ENCODE measurements at regions not wholly inside any gene's neighbourhood (a gene's known extent, or its start where the extent isn't known, plus 50 kb on each side); places are given as distances from the start of the nearest gene placed in this dataset.
"Not testable (repeated sequence)": the region's sequence is repeated elsewhere in the genome, so short reads cannot be mapped to it uniquely, and the experiment has no call there.

- no peak for DNase-seq (ENCODE audit: low spot score)
Observed at GRCh38 chr3:175956964-175957363, 1097.8 kb downstream of the NAALADL2 start.

GRCh38 chr3:175951047-175951694 is 1092.0 kb downstream of the NAALADL2 start:
- DNase-seq (ENCODE audit: low spot score): no peak

GRCh38 chr3:175948041-175948440 is 1088.9 kb downstream of the NAALADL2 start:
- no peak for DNase-seq (ENCODE audit: low spot score)

DNA sequence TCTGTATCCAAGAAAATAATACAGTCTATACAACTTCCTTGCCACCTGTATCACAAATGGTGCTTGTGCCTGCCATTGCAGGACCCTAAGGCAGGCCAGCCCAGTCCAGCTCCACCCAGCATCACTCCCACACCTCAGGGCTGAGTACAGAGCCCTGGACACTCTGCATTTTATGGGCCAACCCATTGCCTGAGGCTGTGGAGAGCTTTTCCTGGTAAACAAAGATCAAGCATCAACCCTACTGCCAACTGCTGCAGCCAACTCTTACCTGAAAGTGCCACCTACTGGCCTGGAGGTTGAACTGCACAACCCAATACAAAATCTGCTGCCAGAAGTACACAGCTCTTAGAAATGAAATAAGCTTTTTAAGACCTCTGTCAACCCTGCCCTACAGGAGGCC is 1082.2 kb downstream of the NAALADL2 start:
- peak; percentile 20 for DNase-seq (ENCODE audit: low spot score)

DNA sequence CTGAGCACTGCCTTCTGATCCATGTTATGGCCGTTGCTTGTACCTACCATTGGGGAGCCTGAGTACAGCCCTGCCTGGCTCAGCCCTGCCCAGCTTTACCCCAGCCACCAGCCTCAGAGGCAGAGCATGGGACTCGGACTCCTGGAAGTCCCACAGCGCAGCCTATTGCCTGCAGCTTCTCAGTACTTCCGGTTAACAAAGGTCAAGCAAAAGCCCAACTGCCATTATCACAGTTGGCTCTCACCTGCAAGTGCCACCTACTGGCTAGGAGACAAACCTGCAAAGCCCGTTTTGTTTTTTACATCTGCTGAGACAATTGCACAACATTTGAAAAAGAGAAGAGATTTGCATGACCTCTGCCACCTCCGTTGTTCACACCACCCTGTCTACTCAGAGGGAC is 1081.7 kb downstream of the NAALADL2 start:
- peak; percentile 62 for DNase-seq (ENCODE audit: low spot score)

DNA sequence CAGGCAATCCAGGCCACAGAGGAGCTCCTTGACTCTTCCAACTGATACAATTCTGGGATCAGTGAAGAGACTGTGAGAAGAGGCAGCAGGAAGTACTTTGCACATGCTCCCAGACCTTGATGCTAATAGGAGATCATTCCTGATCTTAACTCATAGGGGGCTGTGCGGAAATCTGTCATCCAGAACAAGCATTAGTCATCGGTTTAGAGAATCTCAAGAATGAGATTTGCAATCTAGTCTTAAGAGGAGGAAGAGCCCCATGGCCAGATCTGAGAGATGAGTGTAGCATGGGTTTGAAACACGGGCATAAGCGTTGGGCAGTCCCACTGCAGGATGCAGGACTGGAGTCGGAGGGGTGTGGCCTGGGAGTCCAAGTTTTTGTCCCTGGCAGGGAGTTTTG is 1081.1 kb downstream of the NAALADL2 start:
- no peak for DNase-seq (ENCODE audit: low spot score)

DNA sequence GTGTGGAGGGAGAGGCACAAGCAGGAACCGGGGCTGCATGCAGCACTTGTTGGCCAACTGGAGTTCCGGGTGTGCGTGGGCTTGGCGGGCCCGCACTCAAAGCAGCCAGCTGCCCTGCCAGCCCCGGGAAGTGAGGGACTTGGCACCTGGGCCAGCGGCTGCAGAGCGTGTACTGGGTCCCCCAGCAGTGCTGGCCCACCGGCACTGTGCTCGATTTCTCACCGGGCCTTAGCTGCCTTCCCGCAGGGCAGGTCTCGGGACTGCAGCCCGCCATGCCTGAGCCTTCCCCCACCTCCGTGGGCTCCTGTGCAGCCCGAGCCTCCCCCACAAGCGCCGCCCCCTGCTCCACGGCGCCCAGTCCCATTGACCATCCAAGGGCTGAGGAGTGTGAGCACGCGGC is 1078.2 kb downstream of the NAALADL2 start:
- not testable (repeated sequence) for DNase-seq (ENCODE audit: low spot score)

GRCh38 chr3:175932586-175932985 is 1073.5 kb downstream of the NAALADL2 start:
- DNase-seq (ENCODE audit: low spot score): no peak

GRCh38 chr3:175919133-175919532 is 1060.0 kb downstream of the NAALADL2 start:
- no peak for DNase-seq (ENCODE audit: low spot score)

DNA sequence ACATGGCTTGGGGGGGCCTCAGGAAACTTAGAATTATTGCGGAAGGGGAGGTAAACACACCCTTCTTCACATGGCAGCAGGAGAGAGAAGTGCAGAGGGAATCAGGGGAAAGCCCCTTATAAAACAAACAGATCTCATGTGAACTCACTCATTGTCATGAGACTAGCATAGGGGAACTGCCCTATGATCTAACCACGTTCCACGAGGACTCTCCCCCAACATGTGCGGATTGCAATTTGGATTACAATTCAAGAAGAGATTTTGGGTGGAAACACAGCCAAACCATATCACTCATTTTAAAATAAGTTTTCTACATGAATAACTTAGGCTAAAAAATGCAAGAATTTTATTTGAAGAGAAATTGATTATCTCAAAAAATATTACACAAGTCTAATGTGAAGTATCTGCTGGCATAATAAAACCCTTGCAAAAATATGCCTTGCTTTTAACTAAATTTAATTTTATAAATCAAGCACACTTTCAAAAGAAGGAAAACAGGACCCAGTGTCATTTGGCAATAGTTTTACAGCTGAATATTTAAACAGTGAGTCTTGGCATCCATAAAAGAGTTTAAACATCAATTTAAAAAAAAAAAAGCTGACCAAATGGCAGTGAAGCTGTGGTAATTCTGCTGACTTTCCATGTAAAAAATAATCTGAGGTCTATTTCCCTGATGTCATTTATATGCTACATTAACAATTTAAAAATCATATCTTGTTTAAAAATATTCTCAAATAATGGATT is 1057.2 kb downstream of the NAALADL2 start:
- DNase-seq (ENCODE audit: low spot score): no peak

GRCh38 chr3:175914785-175915184 is 1055.7 kb downstream of the NAALADL2 start:
- DNase-seq (ENCODE audit: low spot score): no peak

DNA sequence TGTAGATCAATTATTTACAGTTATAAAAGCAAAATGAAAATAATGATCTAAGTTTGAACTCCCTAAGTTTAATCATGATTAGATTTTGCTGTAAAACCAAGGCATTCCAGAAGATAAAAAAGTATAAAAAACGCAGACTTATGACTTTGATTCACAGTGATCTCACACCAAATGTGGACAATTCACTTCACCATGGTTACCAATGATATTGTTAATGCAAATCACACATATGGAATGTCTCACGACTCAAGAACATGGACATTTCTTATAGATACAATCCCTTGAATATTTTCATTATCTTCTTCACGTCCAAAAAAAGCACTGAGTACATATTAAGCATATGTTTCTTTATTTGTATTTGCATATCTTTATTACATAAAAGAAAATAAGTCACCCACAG is 1054.2 kb downstream of the NAALADL2 start:
- no peak for DNase-seq (ENCODE audit: low spot score)

- DNase-seq (ENCODE audit: low spot score): no peak
Observed at GRCh38 chr3:175911937-175912336, 1052.8 kb downstream of the NAALADL2 start.

DNA sequence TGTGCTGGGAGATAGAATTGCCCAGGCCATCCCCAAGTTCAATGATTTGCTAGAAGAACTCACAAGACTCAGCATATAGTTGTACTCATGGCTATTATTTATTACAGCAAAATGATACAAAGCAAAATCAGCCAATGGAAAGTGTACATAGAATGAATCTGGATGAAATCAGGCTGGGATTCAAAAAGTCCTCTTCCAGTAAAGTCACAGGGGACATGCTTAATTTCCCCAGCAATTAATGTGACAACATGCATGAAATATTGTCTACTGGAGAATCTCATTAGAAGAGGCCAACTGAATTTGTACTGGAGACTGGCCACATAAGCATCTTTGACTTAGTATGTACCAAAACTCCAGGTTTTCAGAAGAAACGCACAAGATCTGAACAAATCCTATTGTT is 1043.1 kb downstream of the NAALADL2 start:
- DNase-seq (ENCODE audit: low spot score): no peak

DNA sequence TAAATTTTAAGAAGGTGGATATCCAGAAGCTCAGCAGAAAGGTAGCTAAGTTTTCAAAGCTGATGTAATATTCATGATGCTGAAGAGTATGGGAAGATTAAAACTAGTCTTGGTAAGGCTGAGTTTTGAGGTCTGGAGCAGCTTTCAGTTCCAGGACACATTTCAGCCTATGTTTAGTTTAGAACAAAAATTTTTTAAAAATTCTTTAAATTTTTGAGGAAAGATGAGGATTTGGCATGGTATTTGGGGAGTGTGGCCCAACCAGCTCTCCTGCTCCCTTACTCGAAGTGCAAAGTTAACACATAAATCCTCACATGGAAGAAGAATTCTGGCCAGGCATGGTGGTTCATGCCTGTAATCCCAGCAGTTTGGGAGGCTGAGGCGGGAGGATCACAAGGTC is 1039.1 kb downstream of the NAALADL2 start:
- no peak for DNase-seq (ENCODE audit: low spot score)

DNA sequence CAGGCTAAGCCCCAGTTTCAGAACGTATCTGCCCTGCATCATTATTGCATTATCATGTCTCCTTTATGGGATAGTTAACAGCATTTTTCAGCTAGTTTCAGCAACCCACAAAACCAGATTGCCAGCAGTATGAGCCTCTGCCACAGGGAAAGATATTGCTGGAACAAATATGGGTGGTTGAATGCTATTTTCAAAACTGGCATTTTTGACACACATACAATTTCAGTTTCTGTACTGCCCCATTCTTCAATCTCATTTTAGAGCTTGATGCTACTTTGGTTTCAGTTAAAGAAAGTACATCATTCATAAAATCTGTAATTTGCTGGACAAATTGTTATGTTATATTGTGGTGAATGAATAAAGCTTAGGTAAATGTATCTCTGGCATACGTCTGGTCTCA is 1037.5 kb downstream of the NAALADL2 start:
- no peak for DNase-seq (ENCODE audit: low spot score)

DNA sequence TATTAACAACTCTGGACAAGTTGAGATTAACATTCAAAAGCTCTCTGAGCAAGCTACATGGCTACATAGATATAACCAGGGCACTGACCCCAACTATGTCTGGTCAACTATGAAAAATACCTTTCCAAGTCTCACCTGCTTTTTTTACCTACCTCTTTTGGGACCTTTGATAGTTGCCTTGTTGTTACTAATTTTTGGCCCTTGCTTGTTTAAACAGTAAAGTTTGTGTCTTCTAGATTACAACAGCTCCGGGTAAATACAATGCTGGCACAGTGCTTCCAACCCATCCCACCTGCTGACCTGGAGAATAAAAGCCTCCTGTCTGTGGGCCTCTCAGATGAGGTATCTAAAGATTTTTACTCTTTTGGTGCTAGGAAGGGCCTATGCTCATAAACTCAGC is 1036.6 kb downstream of the NAALADL2 start:
- no peak for DNase-seq (ENCODE audit: low spot score)

DNA sequence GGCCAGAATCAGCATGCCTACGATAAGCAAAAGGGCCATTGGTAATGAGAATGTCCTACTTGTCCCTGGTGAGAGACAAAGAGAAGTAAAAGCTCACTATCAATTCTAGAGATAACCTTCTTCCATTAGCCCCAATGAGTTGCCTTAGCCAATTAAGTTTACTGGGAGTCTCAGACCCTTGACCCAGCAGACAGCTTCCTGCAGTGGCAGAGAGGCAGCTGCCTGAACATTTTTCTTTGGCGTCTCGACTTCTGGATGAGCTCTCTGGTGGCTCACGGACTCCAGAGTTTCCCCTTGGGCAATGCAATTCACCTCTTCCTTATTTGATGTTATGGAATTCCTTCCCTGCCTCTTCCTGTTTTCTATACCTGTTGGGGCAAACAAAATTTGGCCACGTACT is 1034.4 kb downstream of the NAALADL2 start:
- DNase-seq (ENCODE audit: low spot score): no peak

GRCh38 chr3:175890066-175890465 is 1030.9 kb downstream of the NAALADL2 start:
- DNase-seq (ENCODE audit: low spot score): no peak

DNA sequence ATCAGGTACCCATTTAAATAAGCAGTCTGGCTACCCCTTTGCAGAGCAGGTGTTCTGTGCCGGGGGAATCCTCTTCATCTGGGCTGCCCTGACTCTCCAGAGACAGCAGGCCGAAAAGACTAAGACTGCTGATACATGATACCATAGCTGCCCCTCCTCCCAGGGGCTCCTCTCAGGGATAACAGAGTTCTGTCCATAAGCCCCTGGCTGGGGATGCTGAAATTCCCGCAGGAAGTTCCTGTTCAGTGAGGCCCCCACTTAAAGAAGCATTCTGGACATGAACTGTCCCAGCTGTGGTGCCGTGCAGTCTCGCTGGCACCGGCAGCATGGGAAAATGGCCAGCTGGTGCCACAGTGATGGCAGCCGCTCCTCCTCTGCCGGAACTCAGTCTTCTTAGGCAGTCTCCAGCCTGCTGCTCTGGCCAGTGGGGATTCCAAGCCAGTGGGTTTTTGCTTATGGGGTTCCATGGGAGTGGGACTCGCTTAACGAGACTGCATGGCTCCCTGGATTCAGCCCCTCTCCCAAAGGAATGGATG is 1026.2 kb downstream of the NAALADL2 start:
- DNase-seq (ENCODE audit: low spot score): no peak

GRCh38 chr3:175879417-175879816 is 1020.3 kb downstream of the NAALADL2 start:
- DNase-seq (ENCODE audit: low spot score): no peak

DNA sequence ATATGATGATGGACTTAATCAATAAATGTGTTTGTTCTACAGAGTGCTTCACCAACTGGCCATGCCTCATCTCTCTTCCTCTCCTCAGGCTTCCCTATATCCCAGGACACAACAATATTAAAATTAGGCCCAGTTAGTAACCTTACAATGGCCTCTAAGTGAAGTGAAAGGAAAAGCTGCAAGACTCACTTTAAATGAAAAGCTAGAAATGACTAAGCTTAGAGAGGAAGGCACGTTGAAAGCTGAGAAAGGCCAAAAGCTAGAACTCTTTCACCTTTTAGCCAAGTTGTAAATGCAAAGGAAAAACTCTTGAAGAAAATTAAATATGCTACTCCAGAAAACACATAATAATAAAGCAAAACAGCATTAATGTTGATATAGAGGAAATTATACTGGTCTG is 1010.3 kb downstream of the NAALADL2 start:
- DNase-seq (ENCODE audit: low spot score): no peak

DNA sequence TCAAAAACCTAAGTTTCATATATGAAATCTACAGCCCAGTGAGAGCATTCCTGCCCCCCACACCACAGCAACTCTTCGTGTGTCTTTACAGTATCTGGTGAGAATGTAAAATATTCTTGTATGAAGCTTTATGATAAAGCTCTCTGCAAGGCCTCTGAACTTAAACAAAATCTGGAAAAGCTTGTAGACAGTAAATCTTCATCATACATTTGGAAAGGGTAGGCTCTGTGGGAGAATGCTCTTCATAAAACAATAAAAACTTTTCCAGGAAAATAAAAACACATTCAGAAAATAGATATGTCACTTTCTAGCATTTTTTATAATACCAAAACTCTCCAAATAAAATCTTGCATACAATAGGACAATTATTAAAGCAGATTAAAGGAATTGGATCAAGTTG is 1009.5 kb downstream of the NAALADL2 start:
- no peak for DNase-seq (ENCODE audit: low spot score)

GRCh38 chr3:175865724-175866123 is 1006.6 kb downstream of the NAALADL2 start:
- DNase-seq (ENCODE audit: low spot score): no peak
